HEK293 (cell line): ENCODE measurements at regions not wholly inside any gene's neighbourhood (a gene's known extent, or its start where the extent isn't known, plus 50 kb on each side); places are given as distances from the start of the nearest gene placed in this dataset.

Experiments used
- CTCF ChIA-PET: fragments of 350-600 bp; formaldehyde crosslinking; extraction: SDS; loops from one replicate; lab custom pipeline; 2021; ENCODE audit warnings: antibody characterized with exemption; lab: Yijun Ruan, JAX
- POLR2A ChIA-PET: fragments of 300-600 bp; formaldehyde crosslinking; extraction: SDS; loops from one replicate; lab custom pipeline; 2020; ENCODE audit warnings: antibody characterized with exemption, inconsistent platforms; lab: Yijun Ruan, JAX
- H3K27ac ChIP-seq: fragments of 200-500 bp; sonication (Bioruptor generic); 2 replicates; pipeline ENCODE4 v1.5.1; 2014; ENCODE audit warnings: low read depth, low read length, control low read depth, inconsistent platforms; ENCODE audit errors: extremely low read depth
- H3K36me3 ChIP-seq, 2 experiments: fragments of 200-500 bp in 1 of 2; sonication (Bioruptor generic) in 1 of 2; 1 replicate in 1 of 2; 2 replicates in 1 of 2; pipeline ENCODE4 v1.5.1; 2014 to 2017; ENCODE audit warnings: inconsistent platforms in 2 of 2, low read length in 2 of 2; ENCODE audit not compliant: control insufficient read depth in 2 of 2, insufficient read depth in 1 of 2
- H3K4me1 ChIP-seq: fragments of 200-500 bp; sonication (Bioruptor generic); 2 replicates; pipeline ENCODE4 v1.5.1; 2014; ENCODE audit warnings: mild to moderate bottlenecking, low read length, inconsistent platforms; ENCODE audit not compliant: control insufficient read depth, insufficient read depth
- H3K4me3 ChIP-seq: 2 replicates; pipeline ENCODE4 v1.5.1; 2011; ENCODE audit warnings: low read depth, mild to moderate bottlenecking, control low read depth, low read length, moderate library complexity
- H3K9me3 ChIP-seq: fragments of 200-500 bp; sonication (Bioruptor generic); 2 replicates; pipeline ENCODE4 v1.5.1; 2014; ENCODE audit warnings: low read depth, low read length, inconsistent platforms; ENCODE audit not compliant: control insufficient read depth, insufficient read depth
- EGR2 ChIP-seq: fragments of 450-650 bp; formaldehyde crosslinking; IDR thresholded peaks from 2 replicates; pipeline ENCODE4 v1.5.1; 2016; ENCODE audit warnings: low read depth, missing biosample characterization, missing genetic modification characterization
- GLI2 ChIP-seq: fragments of 450-650 bp; formaldehyde crosslinking; IDR thresholded peaks from 2 replicates; pipeline ENCODE4; 2017; ENCODE audit warnings: missing biosample characterization, missing genetic modification characterization, low read depth, borderline replicate concordance
- GLIS1 ChIP-seq: fragments of 450-650 bp; formaldehyde crosslinking; IDR thresholded peaks from 2 replicates; pipeline ENCODE4 v1.5.1; 2016; ENCODE audit warnings: missing biosample characterization, missing genetic modification characterization
- GLIS2 ChIP-seq: fragments of 450-650 bp; formaldehyde crosslinking; IDR thresholded peaks from 2 replicates; pipeline ENCODE4 v1.5.1; 2016; ENCODE audit warnings: missing biosample characterization, missing genetic modification characterization
- KLF10 ChIP-seq: fragments of 450-650 bp; IDR thresholded peaks from 2 replicates; pipeline ENCODE4 v1.5.1; 2018; ENCODE audit warnings: missing biosample characterization, mild to moderate bottlenecking, missing genetic modification characterization
- KLF17 ChIP-seq: fragments of 450-650 bp; formaldehyde crosslinking; IDR thresholded peaks from 2 replicates; pipeline ENCODE4 v1.5.1; 2016; ENCODE audit warnings: missing biosample characterization, missing genetic modification characterization
- PATZ1 ChIP-seq: fragments of 450-650 bp; formaldehyde crosslinking; IDR thresholded peaks from 2 replicates; pipeline ENCODE4 v1.5.1; 2016; ENCODE audit warnings: missing biosample characterization, missing genetic modification characterization
- PRDM6 ChIP-seq: fragments of 450-650 bp; formaldehyde crosslinking; IDR thresholded peaks from 2 replicates; pipeline ENCODE4 v1.5.1; 2017; ENCODE audit warnings: missing biosample characterization, missing genetic modification characterization
- REPIN1 ChIP-seq: fragments of 450-650 bp; formaldehyde crosslinking; IDR thresholded peaks from 2 replicates; pipeline ENCODE4 v1.5.1; 2017; ENCODE audit warnings: missing biosample characterization, missing genetic modification characterization, low read depth
- TCF7L2 ChIP-seq: IDR thresholded peaks from 2 replicates; pipeline ENCODE4 v1.6.1; 2011; ENCODE audit warnings: low read depth, mild to moderate bottlenecking, inconsistent platforms, low read length, moderate library complexity, borderline replicate concordance
- WT1 ChIP-seq: fragments of 450-650 bp; formaldehyde crosslinking; IDR thresholded peaks from 2 replicates; pipeline ENCODE4 v1.5.1; 2016; ENCODE audit warnings: missing biosample characterization, missing genetic modification characterization
- ZBTB17 ChIP-seq: fragments of 450-650 bp; formaldehyde crosslinking; IDR thresholded peaks from 2 replicates; pipeline ENCODE4 v1.5.1; 2016; ENCODE audit warnings: missing biosample characterization, missing genetic modification characterization
- ZBTB26 ChIP-seq: fragments of 450-650 bp; formaldehyde crosslinking; optimal IDR thresholded peaks from 2 replicates; pipeline ENCODE3; 2016; ENCODE audit warnings: missing biosample characterization, mild to moderate bottlenecking, missing genetic modification characterization
- ZBTB44 ChIP-seq: fragments of 450-650 bp; IDR thresholded peaks from 2 replicates; pipeline ENCODE4 v1.5.1; 2018; ENCODE audit warnings: missing biosample characterization, mild to moderate bottlenecking, missing genetic modification characterization
- ZBTB6 ChIP-seq: fragments of 450-650 bp; formaldehyde crosslinking; IDR thresholded peaks from 2 replicates; pipeline ENCODE4 v1.5.1; 2017; ENCODE audit warnings: missing biosample characterization, missing genetic modification characterization
- ZFHX2 ChIP-seq: fragments of 450-650 bp; formaldehyde crosslinking; conservative IDR thresholded peaks from 2 replicates; pipeline ENCODE4 v1.5.1; 2016; ENCODE audit warnings: missing biosample characterization, missing genetic modification characterization
- ZFP37 ChIP-seq: fragments of 450-650 bp; formaldehyde crosslinking; IDR thresholded peaks from 2 replicates; pipeline ENCODE4 v1.5.1; 2016; ENCODE audit warnings: missing biosample characterization, missing genetic modification characterization
- ZIC2 ChIP-seq: fragments of 450-650 bp; formaldehyde crosslinking; IDR thresholded peaks from 2 replicates; pipeline ENCODE4 v1.5.1; 2016; ENCODE audit warnings: missing biosample characterization, missing genetic modification characterization
- ZNF121 ChIP-seq: fragments of 450-650 bp; formaldehyde crosslinking; IDR thresholded peaks from 2 replicates; pipeline ENCODE4 v1.5.1; 2016; ENCODE audit warnings: missing biosample characterization, missing genetic modification characterization
- ZNF133 ChIP-seq: fragments of 450-650 bp; formaldehyde crosslinking; IDR thresholded peaks from 2 replicates; pipeline ENCODE4 v1.5.1; 2016; ENCODE audit warnings: missing biosample characterization, missing genetic modification characterization
- ZNF155 ChIP-seq: fragments of 450-650 bp; formaldehyde crosslinking; IDR thresholded peaks from 2 replicates; pipeline ENCODE4 v1.5.1; 2016; ENCODE audit warnings: missing biosample characterization, missing genetic modification characterization
- ZNF366 ChIP-seq: fragments of 450-650 bp; formaldehyde crosslinking; conservative IDR thresholded peaks from 2 replicates; pipeline ENCODE4 v1.5.1; 2016; ENCODE audit warnings: missing biosample characterization, missing genetic modification characterization
- ZNF391 ChIP-seq: fragments of 450-650 bp; formaldehyde crosslinking; IDR thresholded peaks from 2 replicates; pipeline ENCODE4 v1.5.1; 2016; ENCODE audit warnings: low read depth, missing biosample characterization, missing genetic modification characterization, borderline replicate concordance
- ZNF433 ChIP-seq: fragments of 450-650 bp; formaldehyde crosslinking; IDR thresholded peaks from 2 replicates; pipeline ENCODE4 v1.5.1; 2016; ENCODE audit warnings: missing biosample characterization, missing genetic modification characterization, low read depth
- ZNF544 ChIP-seq: fragments of 450-650 bp; formaldehyde crosslinking; IDR thresholded peaks from 2 replicates; pipeline ENCODE4 v1.5.0; 2017; ENCODE audit warnings: missing biosample characterization, missing genetic modification characterization
- ZNF548 ChIP-seq: fragments of 450-650 bp; formaldehyde crosslinking; IDR thresholded peaks from 2 replicates; pipeline ENCODE4 v1.5.1; 2016; ENCODE audit warnings: missing biosample characterization, missing genetic modification characterization
- ZNF558 ChIP-seq: fragments of 450-650 bp; formaldehyde crosslinking; IDR thresholded peaks from 2 replicates; pipeline ENCODE4 v1.5.1; 2016; ENCODE audit warnings: missing biosample characterization, missing genetic modification characterization
- ZNF76 ChIP-seq: fragments of 450-650 bp; formaldehyde crosslinking; IDR thresholded peaks from 2 replicates; pipeline ENCODE4; 2016; ENCODE audit warnings: low read depth, missing biosample characterization, missing genetic modification characterization, borderline replicate concordance

- no peak for TF ChIP-seq ZBTB26 (tag by site-specific recombination)
- no peak for TF ChIP-seq WT1
- TF ChIP-seq ZBTB17 (tag by site-specific recombination): no peak
- TF ChIP-seq ZNF155 (tag by site-specific recombination): no peak
- TF ChIP-seq ZBTB6 (tag by site-specific recombination): no peak
Measured at GRCh38 chr6:43995137-43995536, 132.1 kb downstream of the MRPL14 start (continued).

- H3K27ac ChIP-seq: no peak overlapping the region
- CTCF ChIA-PET: interaction anchor here (0.9 to 1.5 kb wide), 3 partner anchors 12 to 85 kb away, joined by 3 to 9 read pairs (median 3); no protein-coding TSS in a partner anchor
- no peak for TF ChIP-seq KLF10 (tag by site-specific recombination)
- TF ChIP-seq ZBTB44 (tag by site-specific recombination): no peak
- TF ChIP-seq ZBTB17 (tag by site-specific recombination): peak; percentile 29; the same call in 1 of the 2 replicates
- TF ChIP-seq ZIC2 (tag by site-specific recombination): 0 out of 2 replicates have a peak, but pooled peaks have one; percentile 26
- TF ChIP-seq GLIS2: 0 out of 2 replicates have a peak, but pooled peaks have one; percentile 42
- TF ChIP-seq ZNF548 (tag by site-specific recombination): no peak
- no peak for TF ChIP-seq ZFP37 (tag by site-specific recombination)
- no peak for TF ChIP-seq ZNF121
- peak; percentile 16; the same call in 1 of the 2 replicates for TF ChIP-seq GLIS1 (tag by site-specific recombination)
- TF ChIP-seq KLF17 (tag by site-specific recombination): 0 out of 2 replicates have a peak, but pooled peaks have one; percentile 24
- no peak for TF ChIP-seq ZNF433
- peak; percentile 94 for TF ChIP-seq ZFHX2 (tag by site-specific recombination)
- TF ChIP-seq PATZ1 (tag by site-specific recombination): 0 out of 2 replicates have a peak, but pooled peaks have one; percentile 26
- TF ChIP-seq ZNF366 (tag by site-specific recombination): 0 out of 2 replicates have a peak, but pooled peaks have one; percentile 22
- TF ChIP-seq ZNF391: no peak
- no peak for TF ChIP-seq TCF7L2
- TF ChIP-seq PRDM6 (tag by site-specific recombination): no peak
- no peak for TF ChIP-seq ZNF133 (tag by site-specific recombination)
- TF ChIP-seq REPIN1 (tag by site-specific recombination): no peak
- TF ChIP-seq ZNF558 (tag by site-specific recombination): no peak
- TF ChIP-seq ZNF544 (tag by site-specific recombination): no peak
- TF ChIP-seq ZNF76 (tag by site-specific recombination): no peak
- TF ChIP-seq EGR2 (tag by site-specific recombination): peak; percentile 90
- TF ChIP-seq GLI2: no peak
Measured at GRCh38 chr6:43993881-43994523, 133.2 kb downstream of the MRPL14 start.

More at GRCh38 chr6:43993881-43994523, 133.2 kb downstream of the MRPL14 start:
- Histone ChIP-seq H3K4me3 (no peak overlapping the region), H3K4me1 (no peaks in the 10 kb centered on the region), H3K9me3 (no peaks in the 10 kb centered on the region), H3K36me3 (no peaks in the 10 kb centered on the region)
- POLR2A ChIA-PET: no interaction called here
